PC-3 (cell line): ENCODE measurements at regions not wholly inside any gene's neighbourhood (a gene's known extent, or its start where the extent isn't known, plus 50 kb on each side); places are given as distances from the start of the nearest gene placed in this dataset.

Experiments
- ATAC-seq: fragments of 200-7000 bp; cut with Tn5 transposase; 2 replicates; pipeline ENCODE4 v1.9.1; 2020; ENCODE audit warnings: mild to moderate bottlenecking, moderate library complexity
- BruUV-seq: library from RNA; stranded (reverse); fragments of 400-500 nt; replicated peaks from 2 replicates; lab custom pipeline; 2021; lab: Mats Ljungman, UMichigan
- CTCF ChIA-PET: fragments of 300-600 bp; sonication (Branson Sonifier 250); formaldehyde crosslinking; loops from one replicate; lab custom pipeline; 2022; ENCODE audit warnings: antibody characterized with exemption; lab: Charles Lee
- POLR2A ChIA-PET: fragments of 300-600 bp; sonication (Branson Sonifier 250); formaldehyde crosslinking; loops from one replicate; lab custom pipeline; 2022; ENCODE audit warnings: antibody characterized with exemption; ENCODE audit not compliant: unreplicated experiment; lab: Charles Lee
- DNase-seq: peaks from one replicate; pipeline ENCODE4 v3.0.0-alpha.2; 2015
- H2AFZ ChIP-seq: fragments of 300-600 bp; sonication (generic); 2 replicates; pipeline ENCODE4 v1.6.0; 2016; ENCODE audit warnings: antibody characterized with exemption, low read length
- H3F3A ChIP-seq: fragments of 300-600 bp; sonication (generic); one replicate; pipeline ENCODE4 v1.6.0; 2017; ENCODE audit warnings: antibody characterized with exemption, low read length, control low read depth, mild to moderate bottlenecking; ENCODE audit not compliant: unreplicated experiment
- H3K27ac ChIP-seq: fragments of 300-600 bp; sonication (generic); 2 replicates; pipeline ENCODE4 v1.5.1; 2016; ENCODE audit warnings: mild to moderate bottlenecking, low read length
- H3K27me3 ChIP-seq: fragments of 300-600 bp; sonication (generic); 2 replicates; pipeline ENCODE4 v1.6.1; 2016; ENCODE audit warnings: low read length, mixed read lengths
- H3K36me3 ChIP-seq: fragments of 300-600 bp; sonication (generic); 2 replicates; pipeline ENCODE4 v1.6.1; 2016; ENCODE audit warnings: low read depth, mixed run types, low read length, mixed read lengths
- H3K4me1 ChIP-seq: fragments of 300-600 bp; sonication (generic); 2 replicates; pipeline ENCODE4 v1.5.1; 2016; ENCODE audit warnings: low read length; ENCODE audit not compliant: insufficient read depth
- H3K4me2 ChIP-seq: fragments of 300-600 bp; sonication (generic); 2 replicates; pipeline ENCODE4 v1.6.0; 2016; ENCODE audit warnings: low read length
- H3K4me3 ChIP-seq: fragments of 300-600 bp; sonication (generic); 2 replicates; pipeline ENCODE4 v1.5.1; 2016; ENCODE audit warnings: mild to moderate bottlenecking, low read length, mixed read lengths
- H3K79me2 ChIP-seq: fragments of 300-600 bp; sonication (generic); 2 replicates; pipeline ENCODE4 v1.6.1; 2017; ENCODE audit warnings: low read length, mixed read lengths
- H3K9ac ChIP-seq: fragments of 300-600 bp; sonication (generic); 2 replicates; pipeline ENCODE4 v1.6.0; 2016; ENCODE audit warnings: mild to moderate bottlenecking, low read length
- H3K9me2 ChIP-seq: fragments of 300-600 bp; sonication (generic); replicated peaks from 2 replicates; pipeline ENCODE4 v1.6.1; 2016; ENCODE audit warnings: mixed run types, low read length, mixed read lengths
- H3K9me3 ChIP-seq: fragments of 300-600 bp; sonication (generic); 2 replicates; pipeline ENCODE4 v1.6.1; 2016; ENCODE audit warnings: low read length, mixed read lengths
- H4K20me1 ChIP-seq: fragments of 300-600 bp; sonication (generic); 2 replicates; pipeline ENCODE4 v1.6.1; 2016; ENCODE audit warnings: low read length, mixed read lengths
- EZH2 ChIP-seq: fragments of 300-600 bp; sonication (generic); IDR thresholded peaks from one replicate; pipeline ENCODE4 v1.6.1; 2017; ENCODE audit warnings: antibody characterized with exemption, mild to moderate bottlenecking, low read length; ENCODE audit not compliant: unreplicated experiment
- EZH2phosphoT487 ChIP-seq: fragments of 300-600 bp; sonication (generic); IDR thresholded peaks from 2 replicates; pipeline ENCODE4 v1.6.1; 2018; ENCODE audit warnings: mild to moderate bottlenecking, antibody characterized with exemption, low read length, borderline replicate concordance
- intact Hi-C: fragments of 100-400 bp; cut with micrococcal nuclease; formaldehyde crosslinking; loops from 2 replicates; pipeline ENCODE4 v1.9.0; 2023
- TF ChIP-seq, protein P1 (sequence below): fragments of 300-600 bp; sonication (generic); conservative IDR thresholded peaks from 2 replicates; pipeline ENCODE4 v1.5.1; 2017; ENCODE audit warnings: antibody characterized with exemption, low read depth, mild to moderate bottlenecking, low read length

DNA sequence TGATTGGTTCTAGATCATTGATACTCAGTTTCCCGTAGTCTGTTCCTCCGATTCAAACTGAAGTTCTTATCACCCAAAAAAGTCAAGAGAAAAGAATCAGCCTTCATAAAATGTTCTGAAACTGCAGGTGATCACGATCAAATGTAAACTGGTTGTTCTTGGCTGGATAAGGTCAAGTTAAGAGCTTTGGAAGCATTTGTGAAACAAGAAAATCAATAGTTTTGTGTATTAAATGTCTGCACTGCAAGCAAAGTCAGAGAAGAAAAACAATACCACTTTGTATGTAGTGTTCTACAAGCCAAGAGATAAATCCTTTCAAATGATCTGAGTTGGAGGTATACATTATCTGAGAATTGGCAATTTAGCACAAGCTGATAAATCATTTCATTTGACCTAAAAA is 710.3 kb downstream of the SORCS1 start:
- H3K9ac ChIP-seq = no peak overlapping the region
- no peak overlapping the region for H3K27ac ChIP-seq
- no peaks in the 10 kb centered on the region for H3K9me3 ChIP-seq
- ChIA-PET POLR2A (no interaction called here), CTCF (no interaction called here)
- H3K36me3 ChIP-seq = no peaks in the 10 kb centered on the region
- 0 out of 2 replicates have a peak overlapping the region, but pooled peaks have one; percentile 26 for H2AFZ ChIP-seq
- no peak overlapping the region for H3K4me2 ChIP-seq
- H4K20me1 ChIP-seq = no peaks in the 10 kb centered on the region
- BruUV-seq = no TSS peak
- no peak overlapping the region for H3K4me3 ChIP-seq
- H3K79me2 ChIP-seq = no peaks in the 10 kb centered on the region
- TF ChIP-seq EZH2 (no peak), EZH2phosphoT487 (no peak)
- TF ChIP-seq, protein P1, sequence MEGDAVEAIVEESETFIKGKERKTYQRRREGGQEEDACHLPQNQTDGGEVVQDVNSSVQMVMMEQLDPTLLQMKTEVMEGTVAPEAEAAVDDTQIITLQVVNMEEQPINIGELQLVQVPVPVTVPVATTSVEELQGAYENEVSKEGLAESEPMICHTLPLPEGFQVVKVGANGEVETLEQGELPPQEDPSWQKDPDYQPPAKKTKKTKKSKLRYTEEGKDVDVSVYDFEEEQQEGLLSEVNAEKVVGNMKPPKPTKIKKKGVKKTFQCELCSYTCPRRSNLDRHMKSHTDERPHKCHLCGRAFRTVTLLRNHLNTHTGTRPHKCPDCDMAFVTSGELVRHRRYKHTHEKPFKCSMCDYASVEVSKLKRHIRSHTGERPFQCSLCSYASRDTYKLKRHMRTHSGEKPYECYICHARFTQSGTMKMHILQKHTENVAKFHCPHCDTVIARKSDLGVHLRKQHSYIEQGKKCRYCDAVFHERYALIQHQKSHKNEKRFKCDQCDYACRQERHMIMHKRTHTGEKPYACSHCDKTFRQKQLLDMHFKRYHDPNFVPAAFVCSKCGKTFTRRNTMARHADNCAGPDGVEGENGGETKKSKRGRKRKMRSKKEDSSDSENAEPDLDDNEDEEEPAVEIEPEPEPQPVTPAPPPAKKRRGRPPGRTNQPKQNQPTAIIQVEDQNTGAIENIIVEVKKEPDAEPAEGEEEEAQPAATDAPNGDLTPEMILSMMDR = no peak
- no peaks in the 10 kb centered on the region for H3K4me1 ChIP-seq
- no peaks in the 10 kb centered on the region for H3K9me2 ChIP-seq
- no peaks in the 10 kb centered on the region for H3F3A ChIP-seq
- no peaks in the 10 kb centered on the region for H3K27me3 ChIP-seq
- intact Hi-C loops = no loop called here
- DNase-seq (no peak), ATAC-seq (no peak)

DNA sequence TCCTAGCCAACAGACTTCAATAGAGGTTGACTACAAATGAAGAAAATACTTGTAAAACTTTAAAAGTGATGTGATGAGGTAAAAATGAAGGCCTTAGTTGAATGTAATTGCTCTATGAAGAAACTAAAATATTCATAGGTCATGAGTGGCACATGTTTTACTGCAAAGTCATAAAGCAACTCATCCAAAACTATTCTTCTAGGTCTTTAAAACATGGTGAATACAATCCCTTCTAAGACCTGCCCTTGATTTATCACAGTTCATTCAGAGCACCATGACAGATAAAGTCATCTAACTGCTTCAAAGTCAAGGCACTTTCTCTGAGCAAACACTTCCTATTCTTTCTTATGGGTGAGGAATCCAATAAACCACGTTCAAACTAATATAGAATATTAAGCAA is 713.5 kb downstream of the SORCS1 start:
- intact Hi-C loops = no loop called here
- Histone ChIP-seq H3K36me3 (no peaks in the 10 kb centered on the region), H4K20me1 (no peaks in the 10 kb centered on the region), H3K4me2 (no peak overlapping the region), H3K9me3 (no peaks in the 10 kb centered on the region), H3K9me2 (no peaks in the 10 kb centered on the region), H3K9ac (no peak overlapping the region), H3K4me3 (no peak overlapping the region), H3F3A (no peaks in the 10 kb centered on the region), H3K27me3 (no peaks in the 10 kb centered on the region), H3K79me2 (no peaks in the 10 kb centered on the region), H3K4me1 (0 out of 2 replicates have a peak, but pooled peaks cover 9% of the 10 kb centered on the region), H2AFZ (no peak overlapping the region), H3K27ac (peak overlapping the region; percentile 15; the same call in 1 of the 2 replicates)
- CTCF ChIA-PET = no interaction called here
- TF ChIP-seq EZH2phosphoT487 = no peak
- no peak for TF ChIP-seq EZH2
- TF ChIP-seq, protein P1 = no peak
- BruUV-seq = no TSS peak
- ATAC-seq (no peak), DNase-seq (peak; percentile 16)
- POLR2A ChIA-PET = no interaction called here

GRCh38 chr10:106446920-106447319 is 717.6 kb downstream of the SORCS1 start:
- no peaks in the 10 kb centered on the region for H3K36me3 ChIP-seq
- no peak for ATAC-seq
- H3K4me3 ChIP-seq = no peak overlapping the region
- peak; percentile 29 for DNase-seq
- H3K4me1 ChIP-seq = peaks cover 18% of the 10 kb centered on the region
- ChIA-PET CTCF (no interaction called here), POLR2A (no interaction called here)
- H2AFZ ChIP-seq = no peak overlapping the region
- H4K20me1 ChIP-seq = no peaks in the 10 kb centered on the region
- no peaks in the 10 kb centered on the region for H3K9me3 ChIP-seq
- H3K27me3 ChIP-seq = no peaks in the 10 kb centered on the region
- no TSS peak for BruUV-seq
- no peaks in the 10 kb centered on the region for H3F3A ChIP-seq
- TF ChIP-seq EZH2phosphoT487 = no peak
- TF ChIP-seq, protein P1 = no peak
- no peak for TF ChIP-seq EZH2
- no peaks in the 10 kb centered on the region for H3K9me2 ChIP-seq
- no peaks in the 10 kb centered on the region for H3K79me2 ChIP-seq
- peak overlapping the region; percentile 49 for H3K27ac ChIP-seq
- intact Hi-C loops = no loop called here
- H3K4me2 ChIP-seq = no peak overlapping the region
- 0 out of 2 replicates have a peak overlapping the region, but pooled peaks have one; percentile 4 for H3K9ac ChIP-seq
